IMR-90 (cell line): ENCODE measurements at regions not wholly inside any gene's neighbourhood (a gene's known extent, or its start where the extent isn't known, plus 50 kb on each side); places are given as distances from the start of the nearest gene placed in this dataset.

Experiments
- ATAC-seq: fragments of 200-7000 bp; cut with Tn5 transposase; 2 replicates; pipeline ENCODE4 v1.9.1; 2020; ENCODE audit warnings: low read depth, mild to moderate bottlenecking, moderate library complexity
- BruUV-seq: library from RNA; stranded (reverse); fragments of 400-500 nt; replicated peaks from 2 replicates; lab custom pipeline; 2021; lab: Mats Ljungman, UMichigan
- CTCF ChIA-PET: fragments of 300-600 bp; formaldehyde crosslinking; extraction: SDS; loops from one replicate; lab custom pipeline; 2021; ENCODE audit warnings: antibody characterized with exemption; lab: Yijun Ruan, JAX
- POLR2A ChIA-PET: fragments of 300-600 bp; sonication (Branson Sonifier 250); formaldehyde crosslinking; loops from one replicate; lab custom pipeline; 2022; ENCODE audit warnings: antibody characterized with exemption; ENCODE audit not compliant: unreplicated experiment; lab: Charles Lee
- DNase-seq: peaks from one replicate; pipeline ENCODE4 v3.0.0; 2013
- H2AFZ ChIP-seq: replicated peaks from 2 replicates; pipeline ENCODE3; 2013; ENCODE audit warnings: low read length, mild to moderate bottlenecking; ENCODE audit not compliant: poor library complexity
- H2AK5ac ChIP-seq: 2 replicates; pipeline ENCODE4 v1.6.1; 2013; ENCODE audit warnings: low read depth, low read length, inconsistent platforms
- H2AK9ac ChIP-seq: replicated peaks from 2 replicates; pipeline ENCODE3; 2013; ENCODE audit warnings: mild to moderate bottlenecking, low read depth, low read length, moderate library complexity; ENCODE audit not compliant: poor library complexity
- H2BK120ac ChIP-seq: 2 replicates; pipeline ENCODE4 v1.6.1; 2013; ENCODE audit warnings: low read depth, low read length, inconsistent platforms
- H2BK15ac ChIP-seq: 3 replicates; pipeline ENCODE4 v1.6.1; 2013; ENCODE audit warnings: low read depth, low read length, inconsistent platforms
- H2BK20ac ChIP-seq: 2 replicates; pipeline ENCODE4 v1.6.1; 2013; ENCODE audit warnings: low read depth, mild to moderate bottlenecking, inconsistent platforms, low read length, moderate library complexity
- H2BK5ac ChIP-seq: 2 replicates; pipeline ENCODE4 v1.6.1; 2013; ENCODE audit warnings: mild to moderate bottlenecking, low read depth, low read length, inconsistent platforms; ENCODE audit not compliant: poor library complexity, severe bottlenecking
- H3K14ac ChIP-seq: replicated peaks from 2 replicates; pipeline ENCODE4 v1.6.1; 2013; ENCODE audit warnings: low read depth, low read length, inconsistent platforms
- H3K18ac ChIP-seq: 2 replicates; pipeline ENCODE4 v1.6.1; 2013; ENCODE audit warnings: low read depth, low read length, control low read depth
- H3K23ac ChIP-seq: 2 replicates; pipeline ENCODE4 v1.6.1; 2013; ENCODE audit warnings: low read depth, low read length, inconsistent platforms
- H3K27ac ChIP-seq: 2 replicates; pipeline ENCODE4 v1.5.1; 2013; ENCODE audit warnings: mild to moderate bottlenecking, control low read depth, low read length; ENCODE audit not compliant: insufficient read depth
- H3K27me3 ChIP-seq: 2 replicates; pipeline ENCODE4 v1.6.1; 2013; ENCODE audit warnings: low read length; ENCODE audit not compliant: control insufficient read depth, insufficient read depth
- H3K36me3 ChIP-seq: 2 replicates; pipeline ENCODE4 v1.6.1; 2013; ENCODE audit warnings: low read length, mixed read lengths; ENCODE audit not compliant: control insufficient read depth, insufficient read depth
- H3K4ac ChIP-seq: 2 replicates; pipeline ENCODE4 v1.6.1; 2013; ENCODE audit warnings: low read depth, low read length, inconsistent platforms
- H3K4me1 ChIP-seq: 2 replicates; pipeline ENCODE4 v1.6.1; 2013; ENCODE audit warnings: low read length, mixed read lengths; ENCODE audit not compliant: control insufficient read depth, insufficient read depth
- H3K4me2 ChIP-seq: 2 replicates; pipeline ENCODE4 v1.6.1; 2013; ENCODE audit warnings: low read depth, mild to moderate bottlenecking, control low read depth, low read length, moderate library complexity
- H3K4me3 ChIP-seq: 2 replicates; pipeline ENCODE4 v1.5.1; 2013; ENCODE audit warnings: low read depth, mild to moderate bottlenecking, control low read depth, low read length, moderate library complexity; ENCODE audit not compliant: insufficient read depth
- H3K56ac ChIP-seq: 2 replicates; pipeline ENCODE4 v1.6.1; 2013; ENCODE audit warnings: low read length, inconsistent platforms; ENCODE audit not compliant: insufficient read depth; ENCODE audit errors: extremely low read depth
- H3K79me1 ChIP-seq, 2 experiments: 2 replicates each; pipeline ENCODE4 v1.6.1; 2013; ENCODE audit warnings: low read length in 2 of 2, inconsistent platforms in 1 of 2, low read depth in 1 of 2
- H3K9ac ChIP-seq: 2 replicates; pipeline ENCODE4 v1.6.1; 2013; ENCODE audit warnings: low read depth, low read length, control low read depth
- H3K9me1 ChIP-seq: 2 replicates; pipeline ENCODE4 v1.6.1; 2013; ENCODE audit warnings: low read length, inconsistent platforms; ENCODE audit not compliant: insufficient read depth
- H3K9me3 ChIP-seq: 2 replicates; pipeline ENCODE4 v1.6.1; 2013; ENCODE audit warnings: low read length; ENCODE audit not compliant: control insufficient read depth, insufficient read depth
- H4K20me1 ChIP-seq: 2 replicates; pipeline ENCODE4 v1.6.1; 2013; ENCODE audit warnings: low read length, inconsistent platforms; ENCODE audit not compliant: insufficient read depth
- H4K5ac ChIP-seq: 2 replicates; pipeline ENCODE4 v1.6.1; 2013; ENCODE audit warnings: mild to moderate bottlenecking, low read depth, low read length, control low read depth
- H4K8ac ChIP-seq, 2 experiments: 2 replicates each; pipeline ENCODE4 v1.6.1; 2013; ENCODE audit warnings: low read depth in 2 of 2, low read length in 2 of 2, control low read depth in 1 of 2, inconsistent platforms in 1 of 2
- H4K91ac ChIP-seq: 2 replicates; pipeline ENCODE4 v1.6.1; 2013; ENCODE audit warnings: low read depth, low read length, inconsistent platforms; ENCODE audit not compliant: insufficient read depth
- BHLHE40 ChIP-seq: fragments of 150-350 bp; IDR thresholded peaks from 2 replicates; pipeline ENCODE4 v1.6.1; 2016; ENCODE audit warnings: mild to moderate bottlenecking, low read depth, low read length
- CEBPB ChIP-seq: IDR thresholded peaks from 2 replicates; pipeline ENCODE4 v1.6.1; 2012; ENCODE audit warnings: low read depth, low read length, improper control_type of control experiment
- CHD1 ChIP-seq: IDR thresholded peaks from 2 replicates; pipeline ENCODE4 v1.6.1; 2012; ENCODE audit warnings: low read depth, low read length, improper control_type of control experiment
- ELK1 ChIP-seq: fragments of 150-350 bp; IDR thresholded peaks from 2 replicates; pipeline ENCODE4 v1.6.1; 2016; ENCODE audit warnings: low read depth, mild to moderate bottlenecking, low read length, moderate library complexity, borderline replicate concordance
- FOS ChIP-seq: fragments of 150-350 bp; IDR thresholded peaks from 2 replicates; pipeline ENCODE4 v1.6.1; 2016; ENCODE audit warnings: low read depth, low read length
- MAZ ChIP-seq: IDR thresholded peaks from 2 replicates; pipeline ENCODE4 v1.6.1; 2012; ENCODE audit warnings: low read depth, mild to moderate bottlenecking, low read length, improper control_type of control experiment, moderate library complexity, borderline replicate concordance
- MXI1 ChIP-seq: IDR thresholded peaks from 2 replicates; pipeline ENCODE4 v1.6.1; 2012; ENCODE audit warnings: low read depth, mild to moderate bottlenecking, low read length, moderate library complexity, borderline replicate concordance
- POLR2A ChIP-seq: IDR thresholded peaks from 2 replicates; pipeline ENCODE4 v1.6.1; 2012; ENCODE audit warnings: mild to moderate bottlenecking, low read depth, low read length
- RAD21 ChIP-seq: IDR thresholded peaks from 2 replicates; pipeline ENCODE4 v1.6.1; 2012; ENCODE audit warnings: low read length, improper control_type of control experiment
- RCOR1 ChIP-seq: IDR thresholded peaks from 2 replicates; pipeline ENCODE4 v1.6.1; 2012; ENCODE audit warnings: mild to moderate bottlenecking, low read length, improper control_type of control experiment; ENCODE audit not compliant: insufficient replicate concordance
- RFX5 ChIP-seq: IDR thresholded peaks from 2 replicates; pipeline ENCODE4 v1.8.0; 2012; ENCODE audit warnings: low read depth, mild to moderate bottlenecking, low read length, moderate library complexity
- SMC3 ChIP-seq: fragments of 150-350 bp; IDR thresholded peaks from 2 replicates; pipeline ENCODE4 v1.6.1; 2016; ENCODE audit warnings: low read depth, mild to moderate bottlenecking, antibody characterized with exemption, low read length, moderate library complexity
- WGBS, 2 experiments: methylation state at CpG; one replicate each; pipeline versions ENCODE4 v1.1.5 to v1.1.7; 2013; ENCODE audit warnings: missing lambda C conversion rate in 2 of 2; ENCODE audit not compliant: insufficient read length in 1 of 2; ENCODE audit errors: extremely low coverage in 2 of 2; 5-methylcytosine and 5-hydroxymethylcytosine counted together
- dilution Hi-C: fragments of 300-500 bp; cut with HindIII; formaldehyde crosslinking; loops from one replicate; pipeline ENCODE4 v1.14.3; 2018; ENCODE audit warnings: low sequenced_read_pairs; ENCODE audit not compliant: unreplicated experiment
- in situ Hi-C: fragments of 300-500 bp; cut with MboI; formaldehyde crosslinking; loops from 3 replicates; pipeline ENCODE4 v1.14.3; 2019; ENCODE audit warnings: low sequenced_read_pairs, inconsistent platforms, mixed read lengths
- intact Hi-C: fragments of 100-400 bp; cut with micrococcal nuclease; formaldehyde crosslinking; loops from 2 replicates; pipeline ENCODE4 v1.10.0; 2022
- TF ChIP-seq, protein P1 (sequence below): fragments of 150-350 bp; IDR thresholded peaks from 2 replicates; pipeline ENCODE4 v1.6.1; 2017; ENCODE audit warnings: mild to moderate bottlenecking, antibody characterized with exemption, low read length, low read depth
- TF ChIP-seq, protein P2 (sequence below): conservative IDR thresholded peaks from 2 replicates; pipeline ENCODE4 v1.5.1; 2012; ENCODE audit warnings: mild to moderate bottlenecking, low read depth, low read length, improper control_type of control experiment

- H2AK9ac ChIP-seq = no peak overlapping the region
- in situ Hi-C loops = no loop called here
- H3K14ac ChIP-seq = no peak overlapping the region
- no peak overlapping the region for H2BK15ac ChIP-seq
- H3K4me3 ChIP-seq = no peak overlapping the region
- ATAC-seq = no peak
- no CpG with 5 or more reads among the region's 2 CpGs for WGBS, 2 experiments
- no peak for DNase-seq
- no peak overlapping the region for H3K23ac ChIP-seq
- no peaks in the 10 kb centered on the region for H3K9me3 ChIP-seq
- H3K18ac ChIP-seq = no peak overlapping the region
- intact Hi-C loops = no loop called here
- no peaks in the 10 kb centered on the region for H3K36me3 ChIP-seq
- no peak overlapping the region for H3K27ac ChIP-seq
- no TSS peak for BruUV-seq
- no peak overlapping the region for H2BK120ac ChIP-seq
- no peak overlapping the region for H4K8ac ChIP-seq
- peaks cover 4% of the 10 kb centered on the region; the same call in 1 of the 2 replicates for H3K27me3 ChIP-seq
- H3K4ac ChIP-seq = no peak overlapping the region
- no peaks in the 10 kb centered on the region for H3K79me1 ChIP-seq
- no peak overlapping the region for H2BK5ac ChIP-seq
- H2BK20ac ChIP-seq = no peak overlapping the region
- H2AFZ ChIP-seq = no peak overlapping the region
- TF ChIP-seq CEBPB (no peak), MXI1 (no peak), SMC3 (no peak), FOS (no peak), MAZ (no peak), CHD1 (no peak), RAD21 (no peak), POLR2A (no peak), BHLHE40 (no peak), ELK1 (no peak), RFX5 (no peak), RCOR1 (no peak)
- TF ChIP-seq, protein P1, sequence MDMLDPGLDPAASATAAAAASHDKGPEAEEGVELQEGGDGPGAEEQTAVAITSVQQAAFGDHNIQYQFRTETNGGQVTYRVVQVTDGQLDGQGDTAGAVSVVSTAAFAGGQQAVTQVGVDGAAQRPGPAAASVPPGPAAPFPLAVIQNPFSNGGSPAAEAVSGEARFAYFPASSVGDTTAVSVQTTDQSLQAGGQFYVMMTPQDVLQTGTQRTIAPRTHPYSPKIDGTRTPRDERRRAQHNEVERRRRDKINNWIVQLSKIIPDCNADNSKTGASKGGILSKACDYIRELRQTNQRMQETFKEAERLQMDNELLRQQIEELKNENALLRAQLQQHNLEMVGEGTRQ = no peak
- TF ChIP-seq, protein P2, sequence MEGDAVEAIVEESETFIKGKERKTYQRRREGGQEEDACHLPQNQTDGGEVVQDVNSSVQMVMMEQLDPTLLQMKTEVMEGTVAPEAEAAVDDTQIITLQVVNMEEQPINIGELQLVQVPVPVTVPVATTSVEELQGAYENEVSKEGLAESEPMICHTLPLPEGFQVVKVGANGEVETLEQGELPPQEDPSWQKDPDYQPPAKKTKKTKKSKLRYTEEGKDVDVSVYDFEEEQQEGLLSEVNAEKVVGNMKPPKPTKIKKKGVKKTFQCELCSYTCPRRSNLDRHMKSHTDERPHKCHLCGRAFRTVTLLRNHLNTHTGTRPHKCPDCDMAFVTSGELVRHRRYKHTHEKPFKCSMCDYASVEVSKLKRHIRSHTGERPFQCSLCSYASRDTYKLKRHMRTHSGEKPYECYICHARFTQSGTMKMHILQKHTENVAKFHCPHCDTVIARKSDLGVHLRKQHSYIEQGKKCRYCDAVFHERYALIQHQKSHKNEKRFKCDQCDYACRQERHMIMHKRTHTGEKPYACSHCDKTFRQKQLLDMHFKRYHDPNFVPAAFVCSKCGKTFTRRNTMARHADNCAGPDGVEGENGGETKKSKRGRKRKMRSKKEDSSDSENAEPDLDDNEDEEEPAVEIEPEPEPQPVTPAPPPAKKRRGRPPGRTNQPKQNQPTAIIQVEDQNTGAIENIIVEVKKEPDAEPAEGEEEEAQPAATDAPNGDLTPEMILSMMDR = no peak
- no peak overlapping the region for H4K5ac ChIP-seq
- H3K9me1 ChIP-seq = no peaks in the 10 kb centered on the region
- no peak overlapping the region for H3K4me2 ChIP-seq
- CTCF ChIA-PET = no interaction called here
- no peak overlapping the region for H4K91ac ChIP-seq
- no peak overlapping the region for H3K9ac ChIP-seq
- H2AK5ac ChIP-seq = no peak overlapping the region
- POLR2A ChIA-PET = interaction anchor here (0.6 kb wide), 1 partner anchor 747 kb away, joined by 3 read pairs; no protein-coding TSS in a partner anchor
- dilution Hi-C loops = no loop called here
- no peaks in the 10 kb centered on the region for H3K4me1 ChIP-seq
- no peaks in the 10 kb centered on the region for H4K20me1 ChIP-seq
- H3K56ac ChIP-seq = no peak overlapping the region
Observed at GRCh38 chr14:94702629-94703028, 67.3 kb downstream of the GSC start.
